ENCODE measurements at regions not wholly inside any gene's neighbourhood (a gene's known extent, or its start where the extent isn't known, plus 50 kb on each side); places are given as distances from the start of the nearest gene placed in this dataset.

DNA sequence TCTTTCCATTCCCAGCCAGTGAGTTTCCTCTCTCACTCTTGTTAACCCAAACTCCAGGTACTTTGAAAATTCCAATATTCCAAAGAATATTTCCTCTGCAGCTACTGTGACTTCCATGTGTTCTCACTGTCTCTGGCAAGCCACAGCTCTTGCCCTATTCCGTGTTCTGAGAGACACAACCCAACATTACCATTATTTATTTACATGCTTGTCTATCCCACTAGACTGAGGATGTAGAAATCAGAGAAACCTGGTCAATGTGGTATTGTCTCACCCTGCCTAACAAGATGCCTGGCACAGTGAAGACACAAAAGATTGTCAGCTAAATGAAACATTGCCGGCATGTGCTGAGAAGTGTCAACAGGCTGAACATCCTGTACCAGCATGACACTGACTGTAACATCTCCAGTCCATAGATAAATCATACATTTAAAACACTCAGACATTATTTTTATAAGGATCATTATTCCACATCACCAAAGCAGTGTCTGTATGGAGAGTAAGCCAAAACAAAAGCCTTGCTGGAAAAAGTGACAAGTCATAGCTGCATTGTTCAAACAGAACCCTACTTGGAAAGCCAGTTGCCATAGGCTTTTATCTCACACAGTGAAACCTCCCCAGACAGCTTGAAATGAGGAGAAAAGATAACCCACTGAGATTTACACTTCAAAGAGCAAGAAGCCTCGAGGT is 72.3 kb downstream of the SIPA1L2 start:
- no peak overlapping the region for H3K4me3 ChIP-seq (ENCODE audit: low read depth, low read length)
- no peaks in the 10 kb centered on the region for H3K36me3 ChIP-seq (ENCODE audit: control insufficient read depth, insufficient read depth, low read length)
- peaks cover 49% of the 10 kb centered on the region for H3K4me1 Mint-ChIP-seq (ENCODE audit: low read depth, unreplicated experiment)
- H3K9me3 Mint-ChIP-seq (ENCODE audit: unreplicated experiment): no peaks in the 10 kb centered on the region
- H3K4me3 Mint-ChIP-seq (ENCODE audit: unreplicated experiment): peak overlapping the region; percentile 62
- ChIA-PET CTCF (interaction anchor here (0.9 to 1.4 kb wide), 2 partner anchors 70 to 72 kb away, joined by 4 to 6 read pairs; partner anchors contain the start of gene SIPA1L2), POLR2A (no interaction called here)
- intact Hi-C loops (cut with micrococcal nuclease; ENCODE audit: unreplicated experiment): loop anchor here (5.0 to 10.0 kb wide), 2 partner anchors 55 to 173 kb away; no protein-coding TSS in a partner anchor
- peak overlapping the region; percentile 82 for H3K27ac Mint-ChIP-seq (ENCODE audit: unreplicated experiment)
- no peak for DNase-seq
- H3K4me1 ChIP-seq: peaks cover 63% of the 10 kb centered on the region
- BruUV-seq (replicated peaks): no TSS peak
- peaks cover 6% of the 10 kb centered on the region for H3K36me3 Mint-ChIP-seq (ENCODE audit: insufficient read depth, unreplicated experiment)
- no peaks in the 10 kb centered on the region for H3K27me3 ChIP-seq (replicated peaks; ENCODE audit: control insufficient read depth, insufficient read depth, low read length)
- TF ChIP-seq, protein P1, sequence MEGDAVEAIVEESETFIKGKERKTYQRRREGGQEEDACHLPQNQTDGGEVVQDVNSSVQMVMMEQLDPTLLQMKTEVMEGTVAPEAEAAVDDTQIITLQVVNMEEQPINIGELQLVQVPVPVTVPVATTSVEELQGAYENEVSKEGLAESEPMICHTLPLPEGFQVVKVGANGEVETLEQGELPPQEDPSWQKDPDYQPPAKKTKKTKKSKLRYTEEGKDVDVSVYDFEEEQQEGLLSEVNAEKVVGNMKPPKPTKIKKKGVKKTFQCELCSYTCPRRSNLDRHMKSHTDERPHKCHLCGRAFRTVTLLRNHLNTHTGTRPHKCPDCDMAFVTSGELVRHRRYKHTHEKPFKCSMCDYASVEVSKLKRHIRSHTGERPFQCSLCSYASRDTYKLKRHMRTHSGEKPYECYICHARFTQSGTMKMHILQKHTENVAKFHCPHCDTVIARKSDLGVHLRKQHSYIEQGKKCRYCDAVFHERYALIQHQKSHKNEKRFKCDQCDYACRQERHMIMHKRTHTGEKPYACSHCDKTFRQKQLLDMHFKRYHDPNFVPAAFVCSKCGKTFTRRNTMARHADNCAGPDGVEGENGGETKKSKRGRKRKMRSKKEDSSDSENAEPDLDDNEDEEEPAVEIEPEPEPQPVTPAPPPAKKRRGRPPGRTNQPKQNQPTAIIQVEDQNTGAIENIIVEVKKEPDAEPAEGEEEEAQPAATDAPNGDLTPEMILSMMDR (IDR thresholded peaks at IDR 0.05; ENCODE audit: insufficient read depth in 1 of 2, low read depth in 1 of 2, low read length in 1 of 2, severe bottlenecking in 1 of 2, unreplicated experiment in 1 of 2): no peak
- H3K9me3 ChIP-seq: no peaks in the 10 kb centered on the region
- H3K27me3 Mint-ChIP-seq (ENCODE audit: insufficient read depth, unreplicated experiment): no peaks in the 10 kb centered on the region

GRCh38 chr1:232557096-232557495 is 72.8 kb downstream of the SIPA1L2 start:
- Histone ChIP-seq H3K9me3 (no peaks in the 10 kb centered on the region), H3K36me3 (ENCODE audit: control insufficient read depth, insufficient read depth, low read length) (no peaks in the 10 kb centered on the region), H3K4me1 (peaks cover 63% of the 10 kb centered on the region), H3K4me3 (ENCODE audit: low read depth, low read length) (no peak overlapping the region), H3K27me3 (replicated peaks; ENCODE audit: control insufficient read depth, insufficient read depth, low read length) (no peaks in the 10 kb centered on the region)
- peaks cover 45% of the 10 kb centered on the region for H3K4me1 Mint-ChIP-seq (ENCODE audit: low read depth, unreplicated experiment)
- no TSS peak for BruUV-seq (replicated peaks)
- H3K27ac Mint-ChIP-seq (ENCODE audit: unreplicated experiment): peak overlapping the region; percentile 82
- peaks cover 6% of the 10 kb centered on the region for H3K36me3 Mint-ChIP-seq (ENCODE audit: insufficient read depth, unreplicated experiment)
- intact Hi-C loops (cut with micrococcal nuclease; ENCODE audit: unreplicated experiment): loop anchor here (5.0 to 10.0 kb wide), 2 partner anchors 55 to 172 kb away; no protein-coding TSS in a partner anchor
- TF ChIP-seq, protein P1 (IDR thresholded peaks at IDR 0.05; ENCODE audit: insufficient read depth in 1 of 2, low read depth in 1 of 2, low read length in 1 of 2, severe bottlenecking in 1 of 2, unreplicated experiment in 1 of 2): no peak
- ChIA-PET POLR2A (interaction anchor here (0.6 kb wide), 1 partner anchor 57 kb away, joined by 4 read pairs; no protein-coding TSS in a partner anchor), CTCF (interaction anchor here (0.9 to 2.0 kb wide), 3 partner anchors 9 to 73 kb away, joined by 3 to 18 read pairs (median 4); partner anchors contain the start of gene SIPA1L2)
- no peaks in the 10 kb centered on the region for H3K9me3 Mint-ChIP-seq (ENCODE audit: unreplicated experiment)
- peak in 1 of 2 experiments; percentile 39 for DNase-seq
- no peaks in the 10 kb centered on the region for H3K27me3 Mint-ChIP-seq (ENCODE audit: insufficient read depth, unreplicated experiment)
- H3K4me3 Mint-ChIP-seq (ENCODE audit: unreplicated experiment): peak overlapping the region; percentile 62

DNA sequence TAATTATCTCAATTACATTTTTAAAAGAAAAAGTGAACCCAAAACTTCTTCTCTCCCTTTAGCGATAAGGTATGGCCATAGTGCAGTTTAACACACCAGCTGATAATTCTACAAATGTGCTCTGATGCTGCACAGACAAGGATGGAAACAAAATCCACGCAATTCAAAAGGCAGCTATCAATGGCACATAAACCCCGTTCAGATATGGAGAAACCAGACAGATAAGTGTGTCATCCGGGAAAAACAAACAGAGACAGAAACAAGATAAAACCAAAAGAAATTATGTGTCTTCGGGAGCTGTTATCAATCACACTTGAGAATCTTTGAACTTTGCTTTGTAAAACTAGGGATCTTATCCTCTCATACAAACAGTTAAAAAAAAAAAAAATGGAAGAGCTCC is 73.6 kb downstream of the SIPA1L2 start:
- ChIA-PET POLR2A (interaction anchor here (0.6 to 0.9 kb wide), 4 partner anchors 9 to 296 kb away, joined by 3 to 4 read pairs (median 4); no protein-coding TSS in a partner anchor), CTCF (interaction anchor here (0.9 to 2.0 kb wide), 5 partner anchors 8 to 95 kb away, joined by 3 to 18 read pairs (median 3); partner anchors contain the start of gene SIPA1L2)
- Histone ChIP-seq H3K4me3 (ENCODE audit: low read depth, low read length) (no peak overlapping the region), H3K9me3 (no peaks in the 10 kb centered on the region), H3K36me3 (ENCODE audit: control insufficient read depth, insufficient read depth, low read length) (no peaks in the 10 kb centered on the region), H3K27me3 (replicated peaks; ENCODE audit: control insufficient read depth, insufficient read depth, low read length) (no peaks in the 10 kb centered on the region), H3K4me1 (peaks cover 61% of the 10 kb centered on the region)
- Mint-ChIP-seq H3K4me1 (ENCODE audit: low read depth, unreplicated experiment) (peaks cover 46% of the 10 kb centered on the region), H3K36me3 (ENCODE audit: insufficient read depth, unreplicated experiment) (peaks cover 6% of the 10 kb centered on the region), H3K4me3 (ENCODE audit: unreplicated experiment) (peak overlapping the region; percentile 62), H3K27me3 (ENCODE audit: insufficient read depth, unreplicated experiment) (no peaks in the 10 kb centered on the region), H3K27ac (ENCODE audit: unreplicated experiment) (peak overlapping the region; percentile 82), H3K9me3 (ENCODE audit: unreplicated experiment) (no peaks in the 10 kb centered on the region)
- TF ChIP-seq, protein P1 (IDR thresholded peaks at IDR 0.05; ENCODE audit: insufficient read depth in 1 of 2, low read depth in 1 of 2, low read length in 1 of 2, severe bottlenecking in 1 of 2, unreplicated experiment in 1 of 2): no peak
- intact Hi-C loops (cut with micrococcal nuclease; ENCODE audit: unreplicated experiment): loop anchor here (1.0 to 10.0 kb wide), 6 partner anchors 26 to 296 kb away; no protein-coding TSS in a partner anchor
- peak; percentile 66 to 67 for DNase-seq
- no TSS peak for BruUV-seq (replicated peaks)
